Ramos (cell line): ENCODE measurements at regions not wholly inside any gene's neighbourhood (a gene's known extent, or its start where the extent isn't known, plus 50 kb on each side); places are given as distances from the start of the nearest gene placed in this dataset.
"Not testable (repeated sequence)": the region's sequence is repeated elsewhere in the genome, so short reads cannot be mapped to it uniquely, and the experiment has no call there.

ENCODE experiments used
- in situ Hi-C: fragments of 300-500 bp; cut with MboI; formaldehyde crosslinking; loops from one replicate; pipeline ENCODE4 v1.14.3; 2022; ENCODE audit warnings: low sequenced_read_pairs; ENCODE audit not compliant: unreplicated experiment

DNA sequence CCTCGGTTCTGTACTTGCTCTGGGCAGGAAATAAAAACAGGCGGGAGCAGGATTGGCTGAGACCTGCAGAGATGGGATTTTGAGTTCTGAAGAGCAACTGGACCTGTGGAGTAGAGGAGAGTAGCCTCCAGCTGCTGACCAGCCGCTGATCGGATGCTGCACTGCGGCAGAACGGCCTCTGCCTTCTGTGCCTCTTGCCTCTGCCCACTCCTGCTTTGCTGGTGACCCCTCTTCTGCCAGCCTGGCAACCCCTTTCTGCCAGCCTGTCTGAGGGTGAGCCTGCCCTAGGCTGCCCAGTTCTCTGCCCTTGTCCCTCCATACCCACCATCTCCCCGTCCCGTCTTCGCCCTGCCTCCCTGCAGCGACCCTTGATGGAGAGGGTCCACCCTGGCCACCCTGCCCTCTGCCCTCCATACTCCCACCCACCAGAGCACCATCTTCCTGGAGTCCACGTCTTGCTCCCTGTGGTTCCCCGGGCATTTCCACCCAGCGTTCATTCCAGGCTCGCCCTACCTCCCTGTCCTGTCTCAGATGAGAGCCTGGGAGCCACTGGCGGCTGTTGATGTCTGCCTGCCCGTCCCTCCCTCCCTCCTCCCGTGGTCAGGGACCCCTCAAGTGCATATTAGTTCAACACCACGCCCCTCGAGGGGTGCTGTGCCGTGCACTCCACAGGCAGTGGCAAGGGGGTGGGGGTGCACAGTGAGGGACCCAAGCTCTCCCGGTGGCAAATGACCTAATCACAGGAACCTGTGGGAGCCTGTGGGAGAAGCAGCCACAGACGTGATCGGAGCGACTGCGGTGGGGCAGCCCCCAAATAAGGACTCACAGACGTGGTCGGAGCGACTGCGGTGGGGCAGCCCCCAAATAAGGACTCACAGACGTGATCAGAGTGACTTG, 863.3 kb downstream of the TBC1D22A start:
- in situ Hi-C loops: loop anchor here (10.0 kb wide), 1 partner anchor 869 kb away; no protein-coding TSS in a partner anchor

DNA sequence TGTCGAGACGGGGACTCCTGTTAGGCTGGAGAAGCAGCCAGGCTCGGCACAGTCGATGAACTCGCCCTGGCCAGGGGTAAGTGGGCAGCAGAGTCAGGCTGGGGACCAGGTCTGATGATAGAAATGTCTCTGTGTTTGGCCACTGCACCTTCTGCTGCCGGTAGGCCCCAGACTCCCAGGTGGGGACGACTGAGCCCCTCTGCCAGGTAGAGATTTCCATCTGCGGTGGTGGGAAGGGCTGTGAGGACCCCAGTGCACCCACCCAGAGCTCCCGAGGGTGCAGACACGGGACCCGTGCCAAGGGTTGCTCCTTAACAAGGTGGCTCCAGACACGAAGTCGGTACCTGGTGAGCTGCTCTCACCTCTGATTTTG, 862.5 kb downstream of the TBC1D22A start:
- in situ Hi-C loops: loop anchor here (10.0 kb wide), 1 partner anchor 870 kb away; no protein-coding TSS in a partner anchor

DNA sequence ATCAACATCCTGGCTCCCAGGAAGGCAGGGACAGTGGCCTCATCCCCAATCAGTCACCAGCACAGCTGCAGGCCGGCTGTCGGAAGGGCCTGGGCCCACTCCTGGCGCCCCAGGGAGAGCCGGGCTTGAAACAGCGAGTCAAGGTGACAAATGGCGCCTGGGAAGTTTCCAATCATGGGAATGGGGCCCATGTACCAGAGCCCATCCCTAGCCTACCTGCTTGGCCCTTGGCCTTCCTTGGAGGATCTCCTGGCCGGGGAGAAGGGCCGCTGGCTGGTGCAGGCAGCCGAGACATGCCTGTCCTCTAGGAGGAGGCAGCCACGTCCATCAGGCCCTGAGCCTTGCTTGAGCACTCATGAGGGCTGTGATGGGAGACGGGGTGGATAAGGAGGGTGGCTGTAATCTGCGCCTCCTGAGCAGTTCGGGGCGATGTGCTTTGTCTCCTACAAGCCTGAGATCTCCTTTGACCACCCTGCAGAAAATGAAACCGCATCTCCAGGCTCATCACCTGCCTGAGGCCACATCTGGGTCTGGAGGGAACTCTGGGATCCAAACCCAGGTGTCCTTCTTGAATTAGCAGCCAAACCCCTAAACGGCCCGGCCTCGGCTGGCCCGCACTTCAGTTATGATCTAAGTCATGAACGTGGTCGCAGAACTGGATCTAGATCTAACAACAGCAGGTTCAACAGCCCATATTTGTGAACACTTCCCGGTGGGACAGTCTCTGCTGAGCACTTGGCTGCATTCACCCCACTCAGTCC, 862.0 kb downstream of the TBC1D22A start:
- in situ Hi-C loops: loop anchor here (10.0 kb wide), 1 partner anchor 870 kb away; no protein-coding TSS in a partner anchor

DNA sequence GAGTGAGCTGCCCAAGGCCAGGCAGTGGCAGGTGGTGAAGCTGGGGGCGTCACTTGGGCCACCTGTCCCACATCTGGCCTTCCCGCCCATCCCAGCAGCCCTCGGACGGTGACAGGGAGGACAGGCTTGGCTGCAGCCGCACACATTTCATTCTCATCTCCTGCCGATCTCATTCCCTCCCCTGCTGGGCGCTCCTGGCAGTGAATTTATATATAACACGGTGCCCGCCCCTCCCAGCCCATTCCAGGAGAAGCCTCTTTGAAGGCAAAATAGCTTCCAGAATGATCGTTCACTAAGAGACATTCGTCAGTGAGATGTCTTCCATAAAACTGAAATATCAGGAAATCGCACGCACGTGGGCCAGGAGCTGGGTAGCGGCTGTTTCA, 861.3 kb downstream of the TBC1D22A start:
- in situ Hi-C loops: loop anchor here (10.0 kb wide), 1 partner anchor 871 kb away; no protein-coding TSS in a partner anchor

DNA sequence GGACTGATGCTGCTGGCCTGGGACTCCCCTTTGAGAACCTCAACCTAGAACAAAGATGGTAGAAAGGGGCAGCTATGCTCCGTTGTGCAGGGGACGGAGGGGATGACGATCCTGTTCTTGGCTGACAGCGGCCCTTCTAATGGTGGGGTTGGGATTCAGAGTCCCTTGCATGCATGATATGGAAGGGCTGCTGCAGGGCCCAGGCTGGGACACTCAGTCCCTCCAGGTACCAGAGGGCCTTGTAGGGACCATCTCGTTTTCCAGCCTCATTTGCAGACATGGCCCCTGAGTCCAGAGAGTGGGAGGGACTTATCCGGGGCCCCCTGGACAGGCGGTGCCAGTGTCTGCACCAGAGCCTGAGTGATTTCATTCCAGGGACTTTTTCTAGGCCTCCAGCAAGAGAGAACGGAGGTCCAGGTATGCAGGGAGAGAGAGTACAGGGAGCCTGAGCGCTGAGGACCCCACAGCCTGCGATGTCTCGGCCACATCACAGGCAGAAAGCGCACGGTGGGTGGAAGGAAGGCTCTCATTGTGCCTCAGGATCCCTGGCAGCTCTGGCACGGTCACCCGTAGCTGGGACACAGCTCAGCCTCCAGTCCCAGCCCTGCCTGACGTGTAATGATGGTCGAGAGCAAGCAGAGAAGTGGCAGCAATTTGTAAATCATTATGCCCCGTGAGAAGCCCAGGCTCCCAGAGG, 860.8 kb downstream of the TBC1D22A start:
- in situ Hi-C loops: loop anchor here (10.0 kb wide), 1 partner anchor 872 kb away; no protein-coding TSS in a partner anchor

DNA sequence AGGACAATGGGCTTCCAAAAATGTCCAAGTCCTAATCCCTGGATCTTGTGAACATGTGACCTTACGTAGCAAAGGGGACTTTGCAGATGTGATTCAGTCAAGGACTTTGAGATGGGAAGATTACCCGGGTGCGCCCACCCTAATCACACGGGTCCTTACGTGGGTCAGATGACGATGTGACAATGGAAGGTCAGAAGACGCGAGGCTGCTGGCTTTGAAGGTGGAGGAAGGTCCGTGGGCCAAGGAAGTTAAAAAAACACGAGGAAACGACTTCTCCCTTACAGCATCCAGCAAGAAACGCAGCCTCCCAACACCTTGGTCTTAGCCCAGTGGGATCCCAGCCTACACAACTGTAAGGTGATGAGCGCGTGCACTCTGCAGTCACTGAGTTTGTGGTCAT, 860.1 kb downstream of the TBC1D22A start:
- in situ Hi-C loops: loop anchor here (10.0 kb wide), 1 partner anchor 872 kb away; no protein-coding TSS in a partner anchor

DNA sequence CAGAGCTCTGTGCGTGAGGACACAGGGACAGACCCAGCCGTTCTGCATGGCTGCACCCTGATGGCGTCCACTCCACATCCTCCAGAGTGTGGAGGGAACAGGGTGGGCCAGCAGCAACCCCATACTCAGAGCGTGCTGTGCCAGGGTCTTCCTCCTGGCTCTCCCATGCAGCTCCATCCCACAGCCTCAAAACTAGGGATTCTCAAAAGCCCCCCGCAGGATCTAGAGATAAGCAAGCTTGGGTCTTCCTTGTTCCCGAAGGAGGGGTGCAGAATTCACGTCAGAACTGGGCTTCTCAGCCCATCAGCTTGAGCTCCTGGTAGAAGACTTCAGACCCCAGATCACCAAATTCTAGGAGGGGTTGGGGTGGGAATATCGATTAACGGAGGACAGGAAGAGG, 858.8 kb downstream of the TBC1D22A start:
- in situ Hi-C loops: loop anchor here (10.0 kb wide), 1 partner anchor 874 kb away; no protein-coding TSS in a partner anchor

DNA sequence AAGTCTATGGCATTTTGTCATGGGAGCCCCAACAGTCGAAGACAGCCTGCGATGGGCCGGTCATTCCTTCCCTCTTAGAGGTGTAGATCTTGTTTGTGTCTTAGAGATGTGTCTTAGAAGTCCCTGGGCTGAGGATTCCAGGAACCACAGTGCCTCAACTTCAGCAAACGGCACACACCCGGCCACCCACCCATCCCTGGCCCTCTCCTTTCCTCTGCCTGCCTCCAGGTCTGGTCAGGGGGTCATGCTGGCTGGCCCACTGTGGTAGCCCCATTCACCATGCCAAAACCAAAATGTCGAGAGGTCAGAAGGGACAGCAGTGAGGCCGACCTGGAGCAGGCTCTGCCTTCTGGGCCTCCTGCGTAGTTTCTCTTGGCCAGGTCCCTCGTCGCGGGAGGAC, 857.9 kb downstream of the TBC1D22A start:
- in situ Hi-C loops: loop anchor here (10.0 kb wide), 1 partner anchor 874 kb away; no protein-coding TSS in a partner anchor

DNA sequence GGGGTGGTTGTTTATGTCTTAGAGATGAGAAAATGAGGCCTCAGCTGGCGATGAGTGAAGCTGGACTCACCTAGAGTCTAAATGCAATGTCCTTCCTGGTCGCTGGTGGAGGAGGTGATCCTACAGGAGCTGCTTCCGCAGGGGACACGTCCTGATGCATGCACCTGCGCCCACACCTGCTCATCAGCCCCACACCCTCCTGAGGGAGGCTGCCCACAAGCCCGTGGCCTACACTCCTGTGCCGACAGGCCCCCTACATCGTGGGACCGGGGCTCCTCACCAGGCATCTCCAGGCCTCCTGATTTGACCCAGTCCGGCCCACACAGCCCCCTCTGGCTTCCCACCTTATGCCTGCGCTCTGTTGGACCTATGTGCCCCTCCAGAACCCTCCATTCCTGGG, 857.2 kb downstream of the TBC1D22A start:
- in situ Hi-C loops: loop anchor here (10.0 kb wide), 1 partner anchor 875 kb away; no protein-coding TSS in a partner anchor

DNA sequence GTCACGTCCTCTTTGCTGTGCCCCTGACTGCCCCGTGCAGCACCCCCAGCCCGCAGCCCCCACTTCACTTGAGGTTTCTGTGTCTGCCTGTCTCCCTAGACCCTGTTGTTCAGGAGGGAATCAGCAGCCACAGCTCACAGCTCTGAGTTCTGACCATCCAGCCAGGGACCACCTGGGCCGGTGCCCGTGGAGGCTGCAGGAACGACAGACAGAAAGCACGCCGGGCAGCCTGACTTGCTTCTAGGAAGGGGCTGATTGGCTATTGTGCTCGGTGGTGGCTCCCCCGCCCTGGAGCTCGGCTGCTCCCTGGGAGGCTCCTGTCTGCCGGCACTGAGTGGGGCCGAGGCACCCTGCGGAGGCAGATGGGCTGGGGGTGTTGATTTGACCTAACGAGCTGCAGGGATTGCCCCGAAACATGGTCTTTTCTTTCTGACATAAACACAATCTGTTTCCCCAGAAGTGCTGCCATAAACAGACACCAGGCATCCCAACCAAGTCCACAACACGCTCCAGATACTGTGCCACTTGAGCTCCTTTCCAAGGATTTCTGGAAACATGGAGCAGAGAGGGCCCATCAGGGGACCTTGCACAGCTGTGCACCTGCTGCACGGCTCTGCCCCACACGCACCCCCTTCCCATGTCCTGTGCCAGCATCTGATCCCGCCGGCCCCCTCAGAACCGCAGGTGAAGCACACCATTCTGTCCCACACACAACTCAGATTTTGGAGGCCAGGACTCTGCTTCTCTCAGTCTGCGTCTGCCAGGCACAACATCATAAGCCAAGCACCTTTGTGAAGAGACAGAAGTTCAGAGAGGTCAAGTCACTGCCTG, 855.9 kb downstream of the TBC1D22A start:
- in situ Hi-C loops: no loop called here

DNA sequence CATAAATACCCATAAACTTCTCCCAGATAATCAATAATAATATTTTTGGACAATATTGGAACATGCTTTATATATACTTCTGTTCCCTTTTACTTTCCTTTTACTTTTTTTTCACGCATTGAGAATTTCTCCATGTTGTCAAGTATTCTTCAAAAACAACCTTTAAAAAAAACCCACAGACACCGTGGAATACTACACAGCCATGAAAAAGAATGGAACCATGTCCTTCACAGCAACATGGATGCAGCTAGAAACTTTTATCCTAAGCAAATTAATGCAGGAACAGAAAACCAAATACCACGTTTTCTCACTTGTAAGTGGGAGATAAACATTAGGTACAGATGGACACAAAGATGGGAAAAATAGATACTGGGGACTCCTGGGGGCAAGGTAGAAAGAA, 854.7 kb downstream of the TBC1D22A start:
- in situ Hi-C loops: no loop called here

DNA sequence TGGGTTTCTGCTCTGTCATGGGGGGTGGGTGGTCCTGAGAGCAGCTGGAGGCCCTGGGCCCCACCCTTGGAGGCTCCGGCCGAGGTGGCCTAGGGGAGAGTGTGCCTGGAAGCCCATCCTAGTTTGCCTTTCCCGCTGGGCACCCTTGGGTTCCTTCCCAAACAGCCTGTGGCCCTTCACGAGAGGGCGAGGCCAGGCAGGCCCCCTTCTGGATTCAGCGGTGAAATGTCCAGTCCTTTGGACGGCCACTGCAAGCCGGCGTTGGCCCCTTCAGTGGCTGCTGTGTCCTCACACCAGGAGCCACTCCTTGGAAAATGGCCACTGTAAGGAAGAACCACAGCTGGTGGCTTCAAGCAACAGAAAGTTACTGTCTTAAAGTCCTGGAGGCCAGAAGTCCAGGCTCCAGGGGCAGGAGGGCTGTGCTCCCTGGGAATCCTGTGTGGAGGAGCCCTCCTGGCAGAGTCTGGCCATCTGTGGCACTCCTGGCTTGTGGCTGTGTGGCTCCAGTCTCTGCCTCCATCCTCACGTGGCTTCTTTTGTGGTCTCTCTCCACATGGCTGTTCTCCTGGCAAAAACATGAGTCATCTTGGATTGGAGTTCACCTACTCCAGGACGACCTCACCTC, 854.1 kb downstream of the TBC1D22A start:
- in situ Hi-C loops: no loop called here

DNA sequence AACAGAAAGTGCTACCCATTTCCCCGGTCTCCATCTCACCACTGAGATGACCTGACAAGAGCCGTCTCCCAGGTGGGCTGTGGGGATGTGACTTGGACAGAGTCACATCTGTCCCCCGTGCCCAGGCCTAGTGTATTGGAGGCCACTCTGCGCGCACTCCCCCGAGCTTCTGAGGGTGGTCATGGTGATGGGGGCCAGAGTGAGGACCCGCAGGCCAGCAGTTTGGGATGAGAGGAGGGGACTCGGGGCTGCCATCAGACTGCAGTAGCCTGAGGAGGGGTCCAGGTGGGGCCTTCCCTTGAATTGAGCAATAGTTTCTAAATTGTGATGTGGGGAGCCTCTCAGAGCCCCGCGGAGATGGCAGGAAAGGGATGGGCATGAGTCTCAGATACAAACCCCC, 852.6 kb downstream of the TBC1D22A start:
- in situ Hi-C loops: no loop called here

DNA sequence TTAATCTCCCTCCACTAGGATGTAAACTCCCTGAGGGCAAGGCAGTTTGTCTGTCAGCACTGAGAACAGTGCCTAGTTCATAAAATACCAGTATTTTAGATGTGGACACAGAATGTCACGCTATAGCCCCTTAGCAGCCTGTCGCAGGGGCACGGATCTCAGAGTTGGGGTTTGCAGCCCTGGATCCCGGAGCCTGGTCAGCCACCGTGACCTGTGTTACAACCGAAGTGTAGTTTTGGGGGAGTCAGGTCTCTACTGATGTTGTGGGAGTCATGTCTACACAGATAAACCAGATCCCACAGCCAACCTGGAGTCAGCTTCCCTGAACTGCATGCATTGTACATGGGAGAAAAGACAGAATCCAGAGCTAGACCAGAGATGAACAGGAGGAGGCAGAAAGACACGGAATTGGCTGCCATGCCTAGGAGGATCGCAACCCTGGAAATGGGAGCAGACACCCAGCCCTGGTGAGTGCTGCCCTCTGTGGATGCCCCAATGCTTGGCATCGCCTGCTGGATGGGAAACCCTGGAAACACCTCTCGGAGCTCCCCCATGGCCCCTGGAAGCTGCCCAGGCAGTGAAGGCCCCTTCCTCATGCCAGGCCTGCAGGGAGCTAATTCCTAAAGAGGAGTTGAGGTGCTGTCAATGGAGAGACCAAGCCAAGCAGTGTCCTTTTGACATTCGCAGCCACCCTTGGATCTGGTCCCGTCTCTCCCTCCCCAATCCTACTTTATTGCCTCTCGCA, 851.3 kb downstream of the TBC1D22A start:
- in situ Hi-C loops: no loop called here

DNA sequence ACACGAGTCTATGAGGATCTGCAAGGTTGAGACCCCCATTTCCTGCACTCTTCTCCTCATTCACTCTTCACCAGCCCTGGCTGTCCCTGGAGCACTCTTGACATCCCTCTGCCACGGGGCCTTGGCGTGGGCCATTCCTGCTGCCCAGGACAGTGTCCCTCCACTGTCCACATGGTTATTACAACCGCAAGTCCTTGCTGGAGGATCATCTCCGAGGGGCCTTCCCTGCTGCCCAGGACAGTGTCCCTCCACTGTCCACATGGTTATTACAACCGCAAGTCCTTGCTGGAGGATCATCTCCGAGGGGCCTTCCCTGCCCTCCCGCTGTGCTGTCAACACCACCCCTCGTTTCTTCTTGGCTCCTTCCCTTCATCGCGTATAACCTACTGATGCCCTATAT, 850.7 kb downstream of the TBC1D22A start:
- in situ Hi-C loops: not testable (repeated sequence)

DNA sequence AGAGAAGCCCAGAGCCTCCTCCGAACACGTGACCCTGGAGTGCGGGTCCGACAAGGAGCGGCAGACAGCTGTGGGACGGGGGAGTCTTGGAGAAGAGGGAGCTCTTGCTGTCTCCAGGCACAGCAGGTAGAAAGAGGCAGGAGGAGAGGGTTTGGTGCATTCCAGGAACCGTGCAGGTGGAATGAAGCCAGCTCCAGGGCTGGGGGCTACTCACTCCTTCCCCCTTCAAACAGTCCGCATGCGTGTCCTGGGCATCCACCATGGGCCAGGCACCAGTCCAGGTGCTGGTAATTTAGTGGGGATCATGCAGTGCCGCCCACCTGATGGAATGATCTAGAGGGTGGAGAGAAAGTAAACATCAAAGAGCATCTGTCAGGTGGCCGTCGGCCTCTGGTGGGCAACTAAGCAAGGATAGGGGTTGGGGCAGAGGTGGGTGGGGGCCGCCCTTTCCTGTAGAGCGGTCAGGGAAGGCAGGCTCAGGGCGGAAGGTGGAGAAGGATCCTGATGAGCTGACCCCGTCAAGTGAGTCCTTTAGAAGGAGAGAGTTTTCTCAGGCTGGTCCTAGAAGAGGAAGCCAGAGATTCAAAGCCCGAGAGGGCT, 850.0 kb downstream of the TBC1D22A start:
- in situ Hi-C loops: no loop called here

DNA sequence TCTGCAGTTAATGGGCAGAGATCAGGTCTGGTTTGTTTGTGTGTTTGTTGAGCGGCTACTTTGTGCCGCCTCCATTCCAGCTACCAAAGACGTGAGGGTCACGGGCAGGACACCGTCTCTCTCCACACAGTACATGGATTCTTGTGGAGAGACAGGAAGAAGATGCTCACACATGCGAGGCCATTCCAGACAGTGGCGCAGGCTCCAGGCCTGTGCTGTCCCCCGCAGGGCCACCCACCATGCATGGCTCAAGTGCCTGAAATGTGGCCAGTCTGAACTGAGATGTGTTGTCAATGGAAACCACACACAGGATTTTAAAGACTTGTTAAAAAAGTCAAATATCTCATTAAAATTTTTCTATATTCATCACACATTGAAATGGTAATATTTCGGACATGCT, 848.3 kb downstream of the TBC1D22A start:
- in situ Hi-C loops: no loop called here

DNA sequence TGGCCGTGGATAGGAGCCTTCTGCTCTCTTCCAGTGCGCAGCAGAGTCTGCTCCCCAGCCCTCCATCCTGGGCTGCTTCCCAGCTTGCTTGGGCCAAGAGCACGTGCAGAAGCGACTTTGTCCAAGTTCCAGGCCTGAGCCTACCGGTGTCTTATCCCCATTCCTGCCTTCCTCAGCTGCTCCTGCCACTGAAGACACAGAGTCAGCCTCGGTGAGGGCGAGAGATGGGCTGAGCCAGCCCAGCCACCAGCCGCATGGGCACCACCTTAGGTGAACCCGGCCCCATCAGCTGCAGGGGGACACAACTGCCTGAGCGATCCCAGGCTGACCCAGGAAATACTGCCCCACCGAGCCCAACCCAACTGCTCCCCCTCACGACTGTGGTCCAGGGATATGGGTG, 847.8 kb downstream of the TBC1D22A start:
- in situ Hi-C loops: no loop called here
